ENCODE measurements at regions not wholly inside any gene's neighbourhood (a gene's known extent, or its start where the extent isn't known, plus 50 kb on each side); places are given as distances from the start of the nearest gene placed in this dataset.

DNA sequence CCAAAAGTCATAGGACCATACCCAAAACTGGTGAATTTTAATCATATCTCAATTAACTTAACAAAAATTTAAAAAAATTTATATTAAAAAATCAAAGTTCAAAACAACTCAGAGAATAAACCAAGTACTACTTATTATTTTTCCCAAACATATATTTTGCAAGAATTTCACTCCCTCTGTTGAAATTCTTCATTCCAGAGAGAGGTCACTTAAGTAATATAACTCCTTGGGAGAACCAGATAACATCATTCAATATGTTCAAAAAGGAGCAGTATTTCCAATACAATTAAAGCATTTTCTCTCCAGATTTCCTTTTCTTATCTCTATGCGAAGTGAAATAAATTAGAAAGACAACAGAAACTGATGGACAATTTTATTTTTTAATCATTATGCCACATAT lies 165.9 kb upstream of the RND3 start:
- TF ChIP-seq, protein P1, sequence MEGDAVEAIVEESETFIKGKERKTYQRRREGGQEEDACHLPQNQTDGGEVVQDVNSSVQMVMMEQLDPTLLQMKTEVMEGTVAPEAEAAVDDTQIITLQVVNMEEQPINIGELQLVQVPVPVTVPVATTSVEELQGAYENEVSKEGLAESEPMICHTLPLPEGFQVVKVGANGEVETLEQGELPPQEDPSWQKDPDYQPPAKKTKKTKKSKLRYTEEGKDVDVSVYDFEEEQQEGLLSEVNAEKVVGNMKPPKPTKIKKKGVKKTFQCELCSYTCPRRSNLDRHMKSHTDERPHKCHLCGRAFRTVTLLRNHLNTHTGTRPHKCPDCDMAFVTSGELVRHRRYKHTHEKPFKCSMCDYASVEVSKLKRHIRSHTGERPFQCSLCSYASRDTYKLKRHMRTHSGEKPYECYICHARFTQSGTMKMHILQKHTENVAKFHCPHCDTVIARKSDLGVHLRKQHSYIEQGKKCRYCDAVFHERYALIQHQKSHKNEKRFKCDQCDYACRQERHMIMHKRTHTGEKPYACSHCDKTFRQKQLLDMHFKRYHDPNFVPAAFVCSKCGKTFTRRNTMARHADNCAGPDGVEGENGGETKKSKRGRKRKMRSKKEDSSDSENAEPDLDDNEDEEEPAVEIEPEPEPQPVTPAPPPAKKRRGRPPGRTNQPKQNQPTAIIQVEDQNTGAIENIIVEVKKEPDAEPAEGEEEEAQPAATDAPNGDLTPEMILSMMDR (IDR thresholded peaks at IDR 0.05) = no peak
- no peak for TF ChIP-seq EZH2 (IDR thresholded peaks at IDR 0.05)
- TF ChIP-seq EZH2phosphoT487 (IDR thresholded peaks at IDR 0.05) = no peak
